GM06990 (cell line): ENCODE measurements at regions not wholly inside any gene's neighbourhood (a gene's known extent, or its start where the extent isn't known, plus 50 kb on each side); places are given as distances from the start of the nearest gene placed in this dataset.

ENCODE experiments used
- DNase-seq: peaks from one replicate; pipeline ENCODE4 v3.0.0-alpha.2; 2011; ENCODE audit not compliant: insufficient read length; ENCODE audit errors: extremely low read depth
- H3K27me3 ChIP-seq: replicated peaks from 2 replicates; pipeline ENCODE4 v1.6.0; 2011; ENCODE audit warnings: low read length; ENCODE audit not compliant: control insufficient read depth, insufficient read depth
- H3K36me3 ChIP-seq: 2 replicates; pipeline ENCODE4 v1.5.1; 2011; ENCODE audit warnings: low read length; ENCODE audit not compliant: control insufficient read depth, insufficient read depth
- H3K4me3 ChIP-seq: replicated peaks from 2 replicates; pipeline ENCODE4 v1.5.1; 2011; ENCODE audit warnings: low read depth, mild to moderate bottlenecking, control low read depth, low read length
- TF ChIP-seq, protein P1 (sequence below): IDR thresholded peaks from 2 replicates; pipeline ENCODE4 v1.5.1; 2011; ENCODE audit warnings: low read length, control low read depth, mild to moderate bottlenecking, inconsistent platforms; ENCODE audit not compliant: insufficient read depth, poor library complexity, severe bottlenecking

DNA sequence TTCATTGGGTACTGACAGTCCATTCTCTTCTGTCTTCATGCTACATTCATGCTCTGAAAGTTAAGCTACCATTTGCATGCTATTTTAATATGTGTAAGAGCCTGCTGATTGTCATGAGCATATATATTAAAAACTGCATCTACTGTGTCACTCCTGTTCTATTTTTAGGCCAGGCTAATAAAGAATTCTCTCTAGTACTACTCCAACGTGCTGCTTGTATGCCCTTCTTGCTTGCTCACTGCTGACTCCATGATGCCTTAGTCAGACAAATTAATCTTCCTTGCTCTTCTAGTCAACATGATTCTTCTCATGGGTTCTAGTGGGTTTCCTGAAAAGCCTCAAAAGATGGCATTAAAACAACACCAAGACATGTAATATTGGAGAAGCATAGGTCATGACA lies 1600.1 kb downstream of the DPP10 start:
- Histone ChIP-seq H3K27me3 (no peaks in the 10 kb centered on the region), H3K4me3 (no peak overlapping the region), H3K36me3 (no peaks in the 10 kb centered on the region)
- TF ChIP-seq, protein P1, sequence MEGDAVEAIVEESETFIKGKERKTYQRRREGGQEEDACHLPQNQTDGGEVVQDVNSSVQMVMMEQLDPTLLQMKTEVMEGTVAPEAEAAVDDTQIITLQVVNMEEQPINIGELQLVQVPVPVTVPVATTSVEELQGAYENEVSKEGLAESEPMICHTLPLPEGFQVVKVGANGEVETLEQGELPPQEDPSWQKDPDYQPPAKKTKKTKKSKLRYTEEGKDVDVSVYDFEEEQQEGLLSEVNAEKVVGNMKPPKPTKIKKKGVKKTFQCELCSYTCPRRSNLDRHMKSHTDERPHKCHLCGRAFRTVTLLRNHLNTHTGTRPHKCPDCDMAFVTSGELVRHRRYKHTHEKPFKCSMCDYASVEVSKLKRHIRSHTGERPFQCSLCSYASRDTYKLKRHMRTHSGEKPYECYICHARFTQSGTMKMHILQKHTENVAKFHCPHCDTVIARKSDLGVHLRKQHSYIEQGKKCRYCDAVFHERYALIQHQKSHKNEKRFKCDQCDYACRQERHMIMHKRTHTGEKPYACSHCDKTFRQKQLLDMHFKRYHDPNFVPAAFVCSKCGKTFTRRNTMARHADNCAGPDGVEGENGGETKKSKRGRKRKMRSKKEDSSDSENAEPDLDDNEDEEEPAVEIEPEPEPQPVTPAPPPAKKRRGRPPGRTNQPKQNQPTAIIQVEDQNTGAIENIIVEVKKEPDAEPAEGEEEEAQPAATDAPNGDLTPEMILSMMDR = no peak
- DNase-seq = no peak

DNA sequence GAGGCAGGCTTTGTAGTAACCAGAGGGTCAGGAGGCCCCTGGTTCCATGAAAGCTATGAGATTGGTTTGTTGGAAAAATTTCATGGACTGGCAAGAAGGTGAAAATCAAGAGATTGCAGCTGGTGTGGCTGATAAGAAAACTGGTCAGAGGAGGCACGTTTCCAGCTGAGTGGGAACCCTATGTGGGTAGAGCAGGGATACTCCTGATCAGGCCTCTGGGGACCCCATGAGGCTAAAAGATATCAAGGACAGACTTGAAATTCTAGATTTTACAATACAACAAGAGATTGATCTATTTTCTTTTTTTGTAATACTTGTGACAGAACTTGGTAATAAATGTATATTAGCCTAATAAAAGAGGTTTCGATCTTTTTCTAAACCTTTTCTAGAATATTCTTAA lies 1615.1 kb downstream of the DPP10 start:
- Histone ChIP-seq H3K27me3 (no peaks in the 10 kb centered on the region), H3K36me3 (no peaks in the 10 kb centered on the region), H3K4me3 (no peak overlapping the region)
- TF ChIP-seq, protein P1 = no peak
- DNase-seq = no peak

- Histone ChIP-seq H3K4me3 (no peak overlapping the region), H3K27me3 (no peaks in the 10 kb centered on the region), H3K36me3 (no peaks in the 10 kb centered on the region)
- no peak for DNase-seq
- TF ChIP-seq, protein P1 = no peak
Observed at GRCh38 chr2:116061023-116061422, 1618.6 kb downstream of the DPP10 start.

- Histone ChIP-seq H3K36me3 (no peaks in the 10 kb centered on the region), H3K4me3 (no peak overlapping the region), H3K27me3 (no peaks in the 10 kb centered on the region)
- TF ChIP-seq, protein P1 = no peak
- DNase-seq = no peak
Observed at GRCh38 chr2:116073731-116074130, 1631.3 kb downstream of the DPP10 start.

DNA sequence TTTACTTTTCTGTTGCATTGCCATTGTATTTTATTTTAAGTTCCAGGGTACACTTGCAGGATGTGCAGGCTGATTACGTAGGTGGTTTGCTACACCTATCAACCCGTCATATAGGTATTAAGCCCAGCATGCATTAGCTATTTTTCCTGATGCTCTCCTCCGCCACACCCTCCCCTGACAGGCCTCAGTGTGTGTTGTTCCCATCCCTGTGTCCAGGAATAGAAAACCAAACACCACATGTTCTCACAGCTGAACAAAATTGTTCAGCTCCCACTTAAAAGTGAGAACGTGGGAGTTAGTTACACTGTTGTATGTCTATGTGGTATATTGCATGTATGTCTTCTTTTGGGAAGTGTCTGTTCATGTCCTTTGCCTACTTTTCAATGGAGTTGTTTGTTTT lies 1631.7 kb downstream of the DPP10 start:
- Histone ChIP-seq H3K4me3 (no peak overlapping the region), H3K27me3 (no peaks in the 10 kb centered on the region), H3K36me3 (no peaks in the 10 kb centered on the region)
- TF ChIP-seq, protein P1 = no peak
- DNase-seq = no peak

GRCh38 chr2:116088236-116088635 lies 1645.8 kb downstream of the DPP10 start:
- TF ChIP-seq, protein P1 = no peak
- H3K36me3 ChIP-seq = no peaks in the 10 kb centered on the region
- H3K27me3 ChIP-seq = no peaks in the 10 kb centered on the region
- no peak overlapping the region for H3K4me3 ChIP-seq
- no peak for DNase-seq
